Neural cell (in vitro differentiated cells): ENCODE measurements at regions not wholly inside any gene's neighbourhood (a gene's known extent, or its start where the extent isn't known, plus 50 kb on each side); places are given as distances from the start of the nearest gene placed in this dataset.

ENCODE experiments used
- EP300 ChIP-seq: fragments of 450-650 bp; conservative IDR thresholded peaks from 2 replicates; pipeline ENCODE4 v1.6.1; 2014; ENCODE audit warnings: antibody characterized with exemption, mild to moderate bottlenecking, moderate library complexity; ENCODE audit not compliant: poor library complexity, severe bottlenecking
- EZH2 ChIP-seq: fragments of 200-600, 300-800 bp; shearing (Covaris generic), sonication (generic); IDR thresholded peaks from 2 replicates; pipeline ENCODE4 v1.6.1; 2014; ENCODE audit warnings: antibody characterized with exemption, low read length, borderline replicate concordance, mild to moderate bottlenecking; ENCODE audit not compliant: insufficient read depth, poor library complexity, severe bottlenecking
- POLR2AphosphoS5 ChIP-seq: IDR thresholded peaks from 2 replicates; pipeline ENCODE4 v1.6.1; 2012
- RAD21 ChIP-seq: fragments of 450-650 bp; conservative IDR thresholded peaks from 2 replicates; pipeline ENCODE4 v1.6.1; 2014; ENCODE audit warnings: antibody characterized with exemption, mild to moderate bottlenecking, moderate library complexity
- SMC3 ChIP-seq: fragments of 450-650 bp; conservative IDR thresholded peaks from 2 replicates; pipeline ENCODE4 v1.6.1; 2014; ENCODE audit warnings: antibody characterized with exemption, mild to moderate bottlenecking, moderate library complexity; ENCODE audit not compliant: poor library complexity
- TAF1 ChIP-seq: IDR thresholded peaks from 2 replicates; pipeline ENCODE4 v1.6.1; 2012; ENCODE audit warnings: low read depth
- TF ChIP-seq, protein P1 (sequence below): fragments of 450-650 bp; IDR thresholded peaks from 2 replicates; pipeline ENCODE4 v1.5.1; 2014; ENCODE audit warnings: antibody characterized with exemption, mild to moderate bottlenecking, moderate library complexity; ENCODE audit not compliant: poor library complexity, severe bottlenecking
- TF ChIP-seq, protein P2 (sequence below): IDR thresholded peaks from 2 replicates; pipeline ENCODE4 v1.6.1; 2012; ENCODE audit warnings: borderline replicate concordance

DNA sequence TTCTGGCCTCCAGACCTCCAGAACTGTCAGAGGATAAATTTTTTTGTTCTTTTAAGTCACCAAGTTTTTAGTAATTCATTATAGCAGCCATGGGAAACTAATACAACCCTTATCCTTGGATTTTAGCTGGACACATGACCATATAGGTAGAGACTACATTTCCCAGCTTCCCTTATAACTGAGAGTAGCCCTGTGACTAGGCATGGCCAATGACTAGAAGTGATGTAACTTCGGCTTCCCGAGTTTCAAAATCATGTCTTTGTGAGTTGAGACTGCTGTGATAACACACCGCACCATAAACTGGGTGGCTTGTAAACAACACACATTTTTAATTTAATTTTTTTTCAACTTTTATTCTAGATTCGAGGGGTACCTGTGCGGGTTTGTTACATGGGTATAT lies 134.0 kb upstream of the SERTAD2 start:
- TF ChIP-seq EZH2 (no peak), POLR2AphosphoS5 (no peak), RAD21 (no peak), TAF1 (no peak), SMC3 (no peak), EP300 (no peak)
- TF ChIP-seq, protein P1, sequence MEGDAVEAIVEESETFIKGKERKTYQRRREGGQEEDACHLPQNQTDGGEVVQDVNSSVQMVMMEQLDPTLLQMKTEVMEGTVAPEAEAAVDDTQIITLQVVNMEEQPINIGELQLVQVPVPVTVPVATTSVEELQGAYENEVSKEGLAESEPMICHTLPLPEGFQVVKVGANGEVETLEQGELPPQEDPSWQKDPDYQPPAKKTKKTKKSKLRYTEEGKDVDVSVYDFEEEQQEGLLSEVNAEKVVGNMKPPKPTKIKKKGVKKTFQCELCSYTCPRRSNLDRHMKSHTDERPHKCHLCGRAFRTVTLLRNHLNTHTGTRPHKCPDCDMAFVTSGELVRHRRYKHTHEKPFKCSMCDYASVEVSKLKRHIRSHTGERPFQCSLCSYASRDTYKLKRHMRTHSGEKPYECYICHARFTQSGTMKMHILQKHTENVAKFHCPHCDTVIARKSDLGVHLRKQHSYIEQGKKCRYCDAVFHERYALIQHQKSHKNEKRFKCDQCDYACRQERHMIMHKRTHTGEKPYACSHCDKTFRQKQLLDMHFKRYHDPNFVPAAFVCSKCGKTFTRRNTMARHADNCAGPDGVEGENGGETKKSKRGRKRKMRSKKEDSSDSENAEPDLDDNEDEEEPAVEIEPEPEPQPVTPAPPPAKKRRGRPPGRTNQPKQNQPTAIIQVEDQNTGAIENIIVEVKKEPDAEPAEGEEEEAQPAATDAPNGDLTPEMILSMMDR: no peak
- TF ChIP-seq, protein P2, sequence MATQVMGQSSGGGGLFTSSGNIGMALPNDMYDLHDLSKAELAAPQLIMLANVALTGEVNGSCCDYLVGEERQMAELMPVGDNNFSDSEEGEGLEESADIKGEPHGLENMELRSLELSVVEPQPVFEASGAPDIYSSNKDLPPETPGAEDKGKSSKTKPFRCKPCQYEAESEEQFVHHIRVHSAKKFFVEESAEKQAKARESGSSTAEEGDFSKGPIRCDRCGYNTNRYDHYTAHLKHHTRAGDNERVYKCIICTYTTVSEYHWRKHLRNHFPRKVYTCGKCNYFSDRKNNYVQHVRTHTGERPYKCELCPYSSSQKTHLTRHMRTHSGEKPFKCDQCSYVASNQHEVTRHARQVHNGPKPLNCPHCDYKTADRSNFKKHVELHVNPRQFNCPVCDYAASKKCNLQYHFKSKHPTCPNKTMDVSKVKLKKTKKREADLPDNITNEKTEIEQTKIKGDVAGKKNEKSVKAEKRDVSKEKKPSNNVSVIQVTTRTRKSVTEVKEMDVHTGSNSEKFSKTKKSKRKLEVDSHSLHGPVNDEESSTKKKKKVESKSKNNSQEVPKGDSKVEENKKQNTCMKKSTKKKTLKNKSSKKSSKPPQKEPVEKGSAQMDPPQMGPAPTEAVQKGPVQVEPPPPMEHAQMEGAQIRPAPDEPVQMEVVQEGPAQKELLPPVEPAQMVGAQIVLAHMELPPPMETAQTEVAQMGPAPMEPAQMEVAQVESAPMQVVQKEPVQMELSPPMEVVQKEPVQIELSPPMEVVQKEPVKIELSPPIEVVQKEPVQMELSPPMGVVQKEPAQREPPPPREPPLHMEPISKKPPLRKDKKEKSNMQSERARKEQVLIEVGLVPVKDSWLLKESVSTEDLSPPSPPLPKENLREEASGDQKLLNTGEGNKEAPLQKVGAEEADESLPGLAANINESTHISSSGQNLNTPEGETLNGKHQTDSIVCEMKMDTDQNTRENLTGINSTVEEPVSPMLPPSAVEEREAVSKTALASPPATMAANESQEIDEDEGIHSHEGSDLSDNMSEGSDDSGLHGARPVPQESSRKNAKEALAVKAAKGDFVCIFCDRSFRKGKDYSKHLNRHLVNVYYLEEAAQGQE: no peak
